IPS-NIHi7 (cell line): ENCODE measurements at regions not wholly inside any gene's neighbourhood (a gene's known extent, or its start where the extent isn't known, plus 50 kb on each side); places are given as distances from the start of the nearest gene placed in this dataset.
"Not testable (repeated sequence)": the region's sequence is repeated elsewhere in the genome, so short reads cannot be mapped to it uniquely, and the experiment has no call there.

Experiments
- DNase-seq: peaks from one replicate; pipeline ENCODE4 v3.0.0; 2012; ENCODE audit warnings: mixed read lengths; ENCODE audit errors: extremely low spot score

DNA sequence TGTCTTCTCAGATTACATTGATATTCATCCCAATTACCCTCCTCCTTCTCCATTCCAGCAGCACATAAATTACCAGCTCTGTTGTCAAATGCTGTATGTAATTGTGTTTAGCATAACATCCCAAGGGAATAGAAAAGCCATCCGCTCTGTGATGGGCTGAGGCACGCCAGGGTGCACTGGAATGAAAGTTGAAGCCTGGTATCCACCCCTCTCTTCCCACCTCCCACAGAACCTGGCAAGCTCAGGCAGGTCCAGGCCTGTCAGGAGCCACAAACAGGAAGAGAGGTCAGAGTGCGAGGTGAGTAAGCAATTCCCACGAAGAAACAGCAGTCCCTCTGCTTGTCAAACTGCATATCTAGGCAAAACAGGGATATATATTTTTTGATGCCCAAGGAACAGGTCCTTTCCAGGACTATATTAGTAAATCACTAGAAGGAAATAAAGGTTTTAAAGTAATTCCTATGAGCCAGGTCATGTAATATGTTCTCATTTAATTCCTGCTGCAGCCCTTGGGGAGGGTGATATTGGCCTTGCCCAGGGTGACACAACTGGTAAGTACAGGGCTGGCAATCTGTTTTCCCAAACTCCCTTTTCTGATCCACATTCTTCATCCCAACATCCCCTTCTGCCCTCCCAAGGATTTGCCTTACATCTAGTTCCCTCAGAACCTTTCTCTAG lies 155.6 kb upstream of the GHITM start:
- DNase-seq = peak; percentile 60

GRCh38 chr10:83984256-83984640 lies 155.1 kb upstream of the GHITM start:
- no peak for DNase-seq

- DNase-seq = no peak
Measured at GRCh38 chr10:83986800-83987199, 152.5 kb upstream of the GHITM start.

GRCh38 chr10:83987216-83987615 lies 152.1 kb upstream of the GHITM start:
- DNase-seq = no peak

DNA sequence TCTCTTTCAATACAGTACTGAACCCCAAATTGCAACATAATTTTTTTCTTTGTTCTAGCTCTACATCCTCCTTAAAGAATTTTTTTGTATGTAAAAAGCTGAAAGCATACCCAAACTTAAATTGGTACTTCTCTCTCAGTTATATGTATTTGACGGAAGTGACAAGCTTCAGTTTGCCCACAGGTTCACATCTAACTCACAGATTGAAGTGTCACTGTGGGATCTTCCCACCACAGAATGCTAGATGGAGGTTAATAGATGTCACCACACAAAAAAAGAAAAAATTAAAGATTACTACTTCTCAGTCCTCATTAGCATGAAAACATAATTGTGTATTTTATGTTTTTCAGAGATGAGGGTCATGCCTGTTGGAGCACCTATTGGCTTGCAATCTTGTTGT lies 150.9 kb upstream of the GHITM start:
- no peak for DNase-seq

- DNase-seq = no peak
Measured at GRCh38 chr10:83990126-83990525, 149.2 kb upstream of the GHITM start.

DNA sequence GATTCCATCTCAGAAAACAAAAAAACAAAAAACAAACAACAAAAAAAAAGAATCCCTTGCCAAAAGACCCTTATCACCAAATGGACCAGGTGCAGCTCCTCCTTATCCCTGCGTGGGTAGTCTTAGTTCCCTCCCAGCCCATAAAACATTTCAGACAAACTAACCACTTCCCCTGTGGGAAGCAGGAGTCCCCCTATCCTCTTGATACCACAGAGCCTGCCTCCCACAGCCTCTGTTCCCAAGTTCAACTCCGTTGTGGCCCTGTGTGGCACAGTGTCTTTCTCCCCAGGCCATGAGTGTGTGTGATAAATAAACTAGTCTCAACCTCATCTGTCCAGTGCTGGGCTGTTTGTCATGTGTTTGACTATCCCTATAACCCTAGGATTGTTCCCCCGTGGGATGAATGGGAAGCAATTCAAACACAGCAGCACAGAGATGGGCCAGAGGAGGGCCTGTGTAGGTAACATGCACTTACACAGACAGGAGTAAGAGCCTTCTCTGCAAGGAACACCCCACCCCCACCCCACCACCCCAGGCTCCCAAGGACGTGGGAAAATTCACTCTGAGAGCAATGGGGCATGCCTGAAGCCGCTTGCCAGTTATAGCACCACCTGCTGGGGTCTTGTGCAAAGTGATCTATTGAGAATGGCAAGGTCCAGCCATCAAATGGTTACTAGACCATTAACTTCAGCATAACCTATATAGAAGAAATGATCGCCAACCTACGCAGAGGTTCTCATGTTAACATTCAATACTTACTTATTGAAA lies 147.1 kb upstream of the GHITM start:
- peak; percentile 75 for DNase-seq

DNA sequence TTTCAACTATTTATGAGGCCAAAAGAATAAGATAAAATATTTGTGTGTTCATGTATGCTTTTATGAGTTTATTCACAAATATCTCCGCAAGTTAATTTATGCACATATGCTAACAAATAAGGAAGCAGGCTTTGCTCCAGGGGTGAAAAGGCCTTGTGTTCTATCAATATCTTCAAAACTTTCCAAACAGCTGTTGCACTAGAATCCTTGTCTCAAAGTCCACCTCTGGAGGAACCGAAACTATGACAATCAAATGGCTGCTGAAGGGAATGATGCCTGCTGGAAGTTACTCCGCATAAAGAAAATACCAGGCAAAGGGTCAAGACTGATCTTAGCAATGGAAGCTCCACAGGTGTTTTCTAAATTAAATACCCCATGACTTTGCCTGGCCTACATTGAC lies 145.0 kb upstream of the GHITM start:
- DNase-seq = no peak

GRCh38 chr10:83995738-83996331 lies 143.5 kb upstream of the GHITM start:
- no peak for DNase-seq

DNA sequence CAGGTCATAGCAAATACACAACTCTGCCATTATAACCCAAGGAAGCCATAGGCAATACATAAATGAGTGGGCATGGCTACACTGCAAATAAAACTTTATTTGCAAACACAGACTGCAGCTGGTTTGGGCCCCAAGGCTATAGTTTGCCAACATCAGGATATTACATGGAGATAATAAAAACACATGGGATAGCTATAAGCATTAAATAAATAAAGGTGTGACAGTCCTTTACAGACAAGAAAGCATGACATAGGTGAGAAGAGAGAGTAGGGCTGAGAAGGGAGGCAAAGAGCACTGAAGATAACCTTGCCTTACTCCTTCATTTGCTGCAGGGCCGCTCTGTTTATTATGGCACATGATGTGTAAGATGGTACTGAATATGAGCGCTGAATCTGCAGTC lies 135.1 kb upstream of the GHITM start:
- no peak for DNase-seq

DNA sequence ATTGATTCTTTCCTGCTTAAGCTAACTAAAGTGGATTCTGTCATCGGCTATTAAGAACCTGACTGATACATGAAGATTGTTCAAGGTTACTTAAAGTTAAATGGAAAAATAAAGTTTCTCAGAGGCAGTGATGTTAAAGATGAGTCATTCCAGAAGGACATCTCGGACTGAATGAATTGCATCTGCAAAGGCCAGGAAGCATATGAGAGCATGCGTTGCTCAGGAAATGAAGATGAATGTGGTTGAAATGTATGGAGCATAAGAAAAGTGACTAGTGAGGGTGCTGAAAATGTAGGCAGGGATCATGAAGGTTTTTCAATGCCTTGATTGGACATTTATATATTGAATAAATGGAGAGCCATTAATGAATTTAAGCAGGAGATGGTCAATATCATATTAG lies 133.9 kb upstream of the GHITM start:
- no peak for DNase-seq

DNA sequence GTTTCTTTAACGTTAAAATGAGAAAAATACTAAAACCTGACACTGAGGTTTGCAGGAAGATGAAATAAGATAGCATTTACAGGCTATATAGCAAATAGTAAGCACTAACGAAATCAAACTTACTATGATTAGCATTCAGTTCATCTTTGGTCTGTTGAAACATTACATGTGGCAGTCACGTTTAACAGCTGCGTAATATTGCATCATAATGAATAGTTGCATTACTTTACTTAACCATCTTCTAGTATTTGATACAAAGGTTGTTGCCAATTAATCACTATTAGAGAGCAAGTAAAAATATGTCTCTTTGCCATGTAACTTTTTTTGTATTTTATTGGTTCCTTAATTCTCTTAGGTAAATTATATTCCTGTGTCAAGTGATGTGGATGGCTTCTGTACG lies 131.8 kb upstream of the GHITM start:
- DNase-seq = no peak

DNA sequence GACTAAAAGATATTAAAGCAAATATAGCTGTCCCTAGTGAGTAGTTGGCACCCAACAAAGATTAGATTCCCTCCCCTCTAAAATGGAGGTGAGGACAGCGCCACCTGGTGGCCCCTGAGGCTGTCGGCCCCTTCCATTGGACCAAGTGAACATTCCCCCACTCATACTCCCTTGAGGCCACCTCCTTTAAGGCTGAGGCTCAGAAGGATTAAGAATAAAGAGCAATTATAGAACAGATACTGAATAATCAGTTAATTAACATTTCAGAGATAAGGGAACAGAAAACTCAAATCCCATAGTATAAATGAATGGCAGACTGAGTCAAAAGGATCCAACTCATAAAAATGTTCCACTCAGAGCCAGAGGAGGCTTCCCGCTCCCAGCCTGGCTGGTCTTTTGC lies 130.4 kb upstream of the GHITM start:
- DNase-seq = peak; percentile 75

DNA sequence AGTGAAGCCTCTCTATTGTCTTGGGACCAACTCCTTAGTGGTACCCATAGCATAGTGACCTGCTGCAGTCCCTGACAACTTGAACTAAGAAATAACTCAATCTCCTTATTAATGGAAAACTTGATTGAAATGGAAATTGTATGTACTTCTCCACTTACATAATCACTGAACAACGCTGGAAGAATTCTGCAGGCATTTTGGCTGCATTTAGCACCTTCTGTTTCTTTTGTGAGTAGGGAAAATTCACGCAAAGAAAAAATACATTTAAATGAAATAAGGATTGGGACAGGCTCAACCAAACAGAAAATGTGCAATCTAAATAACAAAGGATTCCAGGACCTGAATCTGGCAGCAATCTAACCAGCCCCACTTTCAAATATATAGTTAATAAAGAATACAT lies 126.9 kb upstream of the GHITM start:
- DNase-seq = no peak

DNA sequence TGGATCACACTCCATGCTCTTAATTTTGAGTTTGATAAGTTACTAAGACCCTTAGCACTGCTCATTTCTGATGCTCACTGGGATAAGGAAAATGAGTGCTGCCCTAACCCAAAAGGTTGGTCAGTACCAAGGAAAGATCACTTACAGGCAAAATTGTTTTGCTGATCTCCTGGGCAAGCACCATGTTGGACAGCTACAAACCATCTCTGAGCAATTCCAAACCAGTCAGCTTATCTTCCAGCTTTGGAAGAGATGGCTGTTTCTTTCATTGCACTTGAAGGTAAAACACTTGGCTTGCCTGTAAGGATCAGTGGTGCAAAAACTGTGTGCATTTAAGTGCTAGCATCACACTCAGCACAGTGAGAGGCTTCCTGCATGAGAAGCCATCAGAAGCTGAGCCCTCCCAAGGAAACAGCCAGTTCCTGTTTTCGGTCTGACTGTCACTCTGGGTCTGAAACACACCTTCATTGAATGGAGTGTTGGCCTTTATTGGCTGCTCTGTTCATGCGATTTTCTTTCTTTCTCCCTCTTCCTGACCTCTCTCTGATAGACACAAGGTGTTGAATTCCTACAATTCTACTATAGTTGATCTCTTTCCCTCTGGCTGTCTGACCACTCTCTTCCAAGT lies 126.4 kb upstream of the GHITM start:
- no peak for DNase-seq

DNA sequence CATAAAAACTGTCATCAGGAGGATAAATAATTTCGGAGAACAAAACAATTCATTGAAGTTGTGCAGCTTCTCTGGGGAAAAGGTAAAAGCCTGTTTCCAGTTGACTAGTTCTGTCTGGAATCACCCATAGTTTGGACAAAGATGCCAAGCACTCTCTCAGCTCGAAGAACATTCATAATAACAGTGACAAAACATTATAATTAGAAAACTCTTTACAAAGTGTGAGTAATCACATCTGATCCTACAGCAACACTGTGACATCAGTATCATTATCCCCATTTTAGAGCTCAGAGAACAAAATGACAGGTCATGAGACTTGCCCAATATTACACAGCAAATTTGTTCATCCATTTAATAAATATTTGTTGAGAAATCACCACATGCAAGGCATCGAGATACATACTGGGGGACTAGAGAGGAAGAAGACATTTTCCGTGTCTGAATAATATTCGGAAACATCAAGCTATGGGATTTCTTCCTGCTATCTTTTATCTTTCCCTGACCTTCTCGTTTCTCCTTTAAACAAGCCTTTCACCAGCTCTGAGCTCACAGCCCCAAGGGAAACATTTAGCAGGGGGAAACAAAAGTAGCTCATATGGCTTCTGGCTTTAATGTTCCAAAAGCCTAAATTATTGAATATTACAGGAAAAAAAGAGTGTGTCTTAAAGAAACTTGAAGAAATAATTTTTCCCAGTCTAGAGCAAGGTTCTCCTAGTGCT lies 123.3 kb upstream of the GHITM start:
- no peak for DNase-seq

DNA sequence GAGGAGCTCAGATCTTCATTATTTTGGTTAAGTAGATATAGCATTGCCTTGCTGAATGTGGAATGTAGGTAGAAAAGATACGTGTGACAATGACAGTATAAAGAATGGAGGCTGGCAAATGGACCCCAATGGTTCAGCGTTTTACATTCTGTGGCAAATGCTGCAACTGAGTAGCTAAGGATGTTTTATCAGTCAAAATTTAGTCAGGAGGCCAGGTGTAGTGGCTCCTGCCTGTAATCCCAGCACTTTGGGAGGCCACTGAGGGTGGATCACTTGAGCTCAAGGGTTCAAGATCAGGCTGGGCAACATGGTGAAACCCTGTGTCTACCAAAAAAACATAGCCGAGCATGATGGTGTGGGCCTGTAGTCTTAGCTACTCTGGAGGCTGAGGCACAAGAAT lies 120.5 kb upstream of the GHITM start:
- DNase-seq = no peak

DNA sequence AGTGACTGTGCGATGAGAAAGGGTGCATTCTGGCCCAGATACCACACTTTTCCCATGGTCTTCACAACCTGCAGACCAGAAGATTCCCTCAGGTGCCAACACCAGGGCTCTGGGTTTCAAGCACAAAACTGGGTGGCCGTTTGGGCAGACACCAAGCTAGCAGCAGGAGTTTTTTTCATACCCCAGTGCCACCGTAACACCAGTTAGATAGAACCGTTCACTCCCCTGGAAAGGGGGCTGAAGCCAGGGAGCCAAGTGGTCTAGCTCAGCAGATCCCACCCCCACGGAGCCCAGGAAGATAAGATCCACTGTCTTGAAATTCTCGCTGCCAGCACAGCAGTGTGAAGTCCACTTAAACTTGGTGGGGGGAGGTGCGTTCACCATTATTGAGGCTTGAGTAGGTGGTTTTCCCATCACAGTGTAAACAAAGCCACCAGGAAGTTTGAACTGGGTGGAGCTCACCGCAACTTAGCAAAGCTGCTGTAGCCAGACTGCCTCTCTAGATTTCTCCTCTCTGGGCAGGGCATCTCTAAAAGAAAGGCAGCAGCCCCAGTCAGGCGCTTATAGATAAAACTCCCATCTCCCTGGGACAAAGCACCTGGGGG lies 119.4 kb upstream of the GHITM start:
- DNase-seq = not testable (repeated sequence)

DNA sequence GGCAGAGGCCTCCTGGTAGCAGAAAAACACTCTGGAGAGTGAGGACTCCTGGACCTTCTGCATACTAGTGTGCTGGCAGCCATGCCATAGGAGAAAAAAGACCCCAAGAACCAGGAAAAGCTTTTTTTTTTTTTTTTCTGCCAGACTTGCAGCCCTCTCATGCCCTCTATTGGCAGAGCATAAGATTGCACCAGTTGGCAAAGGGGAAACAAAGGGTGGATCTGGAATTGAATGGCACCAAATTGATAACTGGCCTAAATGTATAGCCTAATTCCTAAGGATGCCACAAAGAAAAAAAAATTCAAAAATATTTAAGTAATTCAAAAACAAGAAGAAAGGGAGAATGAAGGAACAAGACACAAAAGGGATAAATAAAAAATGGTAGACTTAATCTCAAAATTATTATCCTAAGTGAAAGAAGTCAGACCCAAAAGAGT lies 112.5 kb upstream of the GHITM start:
- DNase-seq = peak; percentile 56

GRCh38 chr10:84029840-84030239 lies 109.5 kb upstream of the GHITM start:
- no peak for DNase-seq

DNA sequence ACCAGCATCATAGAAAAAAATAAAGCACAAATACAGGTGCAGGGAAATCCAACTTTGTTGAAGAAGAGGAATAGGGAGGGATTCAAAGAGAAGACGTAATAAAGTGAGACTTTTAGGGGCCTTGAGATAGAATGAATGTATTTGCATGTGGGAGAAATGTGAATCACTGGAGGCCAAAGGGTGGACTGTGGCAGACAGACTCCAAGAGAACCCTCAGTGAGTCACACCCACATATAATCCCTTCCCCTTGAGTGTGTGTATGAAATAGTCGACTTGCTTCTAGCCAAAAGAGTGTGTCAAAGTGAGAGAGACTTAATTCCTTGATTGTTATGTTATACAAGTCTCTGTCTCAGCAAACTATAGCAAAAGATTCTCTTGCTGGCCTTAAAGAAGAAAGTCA lies 101.3 kb upstream of the GHITM start:
- DNase-seq = no peak

- no peak for DNase-seq
Measured at GRCh38 chr10:84039957-84040356, 99.4 kb upstream of the GHITM start.
